A549 (cell line): ENCODE measurements at regions not wholly inside any gene's neighbourhood (a gene's known extent, or its start where the extent isn't known, plus 50 kb on each side); places are given as distances from the start of the nearest gene placed in this dataset.

Source experiments
- ATAC-seq, 2 experiments: fragments of 200-7000 bp in 1 of 2; fragments of >200 bp in 1 of 2; cut with Nextera tagmentation in 1 of 2; cut with Tn5 transposase in 1 of 2; 3 replicates each; pipeline versions ENCODE4 v1.8.0 to v1.9.1; 2018 to 2020; ENCODE audit warnings: mild to moderate bottlenecking in 1 of 2, moderate library complexity in 1 of 2
- CTCF ChIA-PET: fragments of 300-600 bp; sonication (Branson Sonifier 250); formaldehyde crosslinking; extraction: SDS; loops from one replicate; lab custom pipeline; 2021; ENCODE audit warnings: antibody characterized with exemption, inconsistent platforms; lab: Yijun Ruan, JAX
- POLR2A ChIA-PET: fragments of 350-600 bp; formaldehyde crosslinking; extraction: SDS; loops from one replicate; lab custom pipeline; 2021; ENCODE audit warnings: antibody characterized with exemption, inconsistent platforms; lab: Yijun Ruan, JAX
- DNase-seq, 2 experiments: peaks; one replicate each; pipeline versions ENCODE4 v3.0.0 to v3.0.0-alpha.2; 2011 to 2016; ENCODE audit warnings: low read depth in 1 of 2, low spot score in 1 of 2
- FAIRE-seq: peaks from 2 replicates; lab custom pipeline; 2011; peaks lifted over from hg19 to GRCh38; lab: Jason Lieb, UNC
- H3K27ac ChIP-seq, 2 experiments: fragments of >200 bp; sonication (Bioruptor Twin); formaldehyde crosslinking; 3 replicates each; pipeline ENCODE4 v1.5.1; 2016 to 2017
- H3K4me1 ChIP-seq: fragments of >200 bp; sonication (Bioruptor Twin); formaldehyde crosslinking; 3 replicates; pipeline ENCODE4 v1.6.1; 2016
- H3K4me2 ChIP-seq: fragments of >200 bp; sonication (Bioruptor Twin); formaldehyde crosslinking; 3 replicates; pipeline ENCODE4 v1.6.1; 2016
- H3K4me3 ChIP-seq: fragments of >200 bp; sonication (Bioruptor Twin); formaldehyde crosslinking; 3 replicates; pipeline ENCODE4 v1.5.1; 2016
- H3K9me3 ChIP-seq: fragments of >200 bp; sonication (Bioruptor Twin); formaldehyde crosslinking; 3 replicates; pipeline ENCODE4 v1.6.1; 2016
- CBX2 ChIP-seq: fragments of 200-600 bp; sonication (generic); IDR thresholded peaks from 2 replicates; pipeline ENCODE4 v1.6.1; 2016; ENCODE audit warnings: low read depth, mild to moderate bottlenecking, borderline replicate concordance
- CBX8 ChIP-seq: fragments of 200-600 bp; sonication (generic); IDR thresholded peaks from 2 replicates; pipeline ENCODE4 v1.6.1; 2016
- EHF ChIP-seq: fragments of 250-450 bp; sonication (Bioruptor Pico); IDR thresholded peaks from 2 replicates; pipeline ENCODE4 v1.5.0; 2020; ENCODE audit warnings: mild to moderate bottlenecking
- EHMT2 ChIP-seq: fragments of 200-600 bp; sonication (generic); IDR thresholded peaks from 2 replicates; pipeline ENCODE4 v1.6.1; 2016; ENCODE audit warnings: antibody characterized with exemption, low read depth, mild to moderate bottlenecking, moderate library complexity
- EP300 ChIP-seq, 2 experiments: fragments of >200 bp; sonication (Bioruptor Twin); formaldehyde crosslinking; IDR thresholded peaks; 2 replicates in 1 of 2; 3 replicates in 1 of 2; pipeline ENCODE4 v1.6.1; 2016 to 2017
- ESRRA ChIP-seq: fragments of 150-350 bp; IDR thresholded peaks from 2 replicates; pipeline ENCODE4 v1.6.1; 2014; ENCODE audit warnings: mild to moderate bottlenecking, low read length, borderline replicate concordance
- FOSB ChIP-seq: fragments of 250-450 bp; sonication (Bioruptor Pico); IDR thresholded peaks from 2 replicates; pipeline ENCODE4 v1.5.0; 2020; ENCODE audit warnings: mild to moderate bottlenecking, moderate library complexity
- HDAC2 ChIP-seq: fragments of 200-600 bp; sonication (generic); IDR thresholded peaks from 2 replicates; pipeline ENCODE4 v1.6.1; 2016
- HOXA7 ChIP-seq: fragments of 250-450 bp; sonication (Bioruptor Pico); IDR thresholded peaks from 2 replicates; pipeline ENCODE4 v1.5.0; 2020; ENCODE audit warnings: mild to moderate bottlenecking, moderate library complexity
- JUN ChIP-seq, 2 experiments: fragments of >200 bp; sonication (Bioruptor Twin); formaldehyde crosslinking; IDR thresholded peaks; 2 replicates in 1 of 2; 3 replicates in 1 of 2; pipeline ENCODE4 v1.6.1; 2016 to 2017
- KDM1A ChIP-seq: fragments of 200-600 bp; sonication (generic); IDR thresholded peaks from 2 replicates; pipeline ENCODE4 v1.6.1; 2016; ENCODE audit warnings: low read depth, mild to moderate bottlenecking
- KDM5A ChIP-seq: fragments of 200-600 bp; sonication (generic); IDR thresholded peaks from 2 replicates; pipeline ENCODE4 v1.6.1; 2016; ENCODE audit warnings: antibody characterized with exemption, mild to moderate bottlenecking
- MAFK ChIP-seq: fragments of 450-650 bp; IDR thresholded peaks from 2 replicates; pipeline ENCODE4 v1.6.1; 2014; ENCODE audit not compliant: partially characterized antibody
- RCOR1 ChIP-seq: fragments of 150-350 bp; IDR thresholded peaks from 2 replicates; pipeline ENCODE4 v1.6.1; 2014; ENCODE audit warnings: antibody characterized with exemption, low read length, low read depth
- RNF2 ChIP-seq: fragments of 200-600 bp; sonication (generic); IDR thresholded peaks from 2 replicates; pipeline ENCODE4 v1.6.1; 2016; ENCODE audit warnings: low read depth, mild to moderate bottlenecking, antibody characterized with exemption, moderate library complexity, borderline replicate concordance
- SREBF2 ChIP-seq: fragments of 450-650 bp; IDR thresholded peaks from 2 replicates; pipeline ENCODE4 v1.6.1; 2014; ENCODE audit warnings: mild to moderate bottlenecking, moderate library complexity
- TFCP2L1 ChIP-seq: fragments of 250-450 bp; sonication (Bioruptor Pico); IDR thresholded peaks from 2 replicates; pipeline ENCODE4 v1.5.0; 2021; ENCODE audit warnings: mild to moderate bottlenecking
- ZC3H11A ChIP-seq: fragments of 450-650 bp; IDR thresholded peaks from 2 replicates; pipeline ENCODE4 v1.6.1; 2014; ENCODE audit warnings: antibody characterized with exemption, mild to moderate bottlenecking
- WGBS: methylation state at CpG from one replicate; pipeline ENCODE4 v1.1.6; 2017; ENCODE audit errors: missing lambda C conversion rate; 5-methylcytosine and 5-hydroxymethylcytosine counted together
- TF ChIP-seq, protein P1 (sequence below): fragments of >200 bp; sonication (Bioruptor Twin); formaldehyde crosslinking; IDR thresholded peaks from 3 replicates; pipeline ENCODE4 v1.6.1; 2016
- TF ChIP-seq, protein P2 (sequence below): IDR thresholded peaks from 2 replicates; pipeline ENCODE4 v1.6.1; 2012
- TF ChIP-seq, protein P3 (sequence below): IDR thresholded peaks from 2 replicates; pipeline ENCODE4 v1.6.1; 2012
- TF ChIP-seq, protein P4 (sequence below): fragments of 150-350 bp; IDR thresholded peaks from 2 replicates; pipeline ENCODE4 v1.6.1; 2014; ENCODE audit warnings: low read depth, mild to moderate bottlenecking, low read length

DNA sequence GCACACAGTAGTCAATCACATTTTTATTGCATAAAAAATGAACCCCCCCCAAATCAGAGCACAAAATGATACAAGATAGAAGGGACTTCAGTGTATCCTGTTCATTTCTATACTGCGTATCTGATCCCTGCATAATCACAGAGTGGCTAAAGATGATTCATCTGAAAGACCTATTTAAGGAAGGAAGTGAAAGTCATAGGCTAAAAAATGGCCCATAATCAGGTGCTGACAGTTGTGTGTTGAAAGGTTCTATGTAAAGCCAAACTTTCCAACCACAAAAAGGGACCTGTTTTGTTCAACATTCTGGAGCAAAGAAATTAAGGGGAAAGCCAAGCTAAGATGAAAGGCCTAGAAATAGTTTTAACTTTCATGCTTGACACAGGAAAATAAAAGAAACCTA, 147.8 kb upstream of the ATP2B1 start:
- ATAC-seq (no peak), DNase-seq (no peak), FAIRE-seq (no peak)
- Histone ChIP-seq H3K27ac (no peak overlapping the region), H3K9me3 (no peaks in the 10 kb centered on the region), H3K4me3 (no peak overlapping the region), H3K4me2 (no peak overlapping the region), H3K4me1 (no peaks in the 10 kb centered on the region)
- POLR2A ChIA-PET: no interaction called here
- WGBS: 90% methylated on average over 1 of the region's 1 CpG
- TF ChIP-seq EP300 (IDR thresholded peaks at IDR 0.05): no peak
- no peak for TF ChIP-seq MAFK
- no peak for TF ChIP-seq HDAC2
- TF ChIP-seq, protein P1, sequence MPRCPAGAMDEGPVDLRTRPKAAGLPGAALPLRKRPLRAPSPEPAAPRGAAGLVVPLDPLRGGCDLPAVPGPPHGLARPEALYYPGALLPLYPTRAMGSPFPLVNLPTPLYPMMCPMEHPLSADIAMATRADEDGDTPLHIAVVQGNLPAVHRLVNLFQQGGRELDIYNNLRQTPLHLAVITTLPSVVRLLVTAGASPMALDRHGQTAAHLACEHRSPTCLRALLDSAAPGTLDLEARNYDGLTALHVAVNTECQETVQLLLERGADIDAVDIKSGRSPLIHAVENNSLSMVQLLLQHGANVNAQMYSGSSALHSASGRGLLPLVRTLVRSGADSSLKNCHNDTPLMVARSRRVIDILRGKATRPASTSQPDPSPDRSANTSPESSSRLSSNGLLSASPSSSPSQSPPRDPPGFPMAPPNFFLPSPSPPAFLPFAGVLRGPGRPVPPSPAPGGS: no peak
- no peak for TF ChIP-seq CBX2
- TF ChIP-seq KDM1A: no peak
- TF ChIP-seq CBX8: no peak
- no peak for TF ChIP-seq HOXA7 (CRISPR knock-in tag)
- CTCF ChIA-PET: no interaction called here

DNA sequence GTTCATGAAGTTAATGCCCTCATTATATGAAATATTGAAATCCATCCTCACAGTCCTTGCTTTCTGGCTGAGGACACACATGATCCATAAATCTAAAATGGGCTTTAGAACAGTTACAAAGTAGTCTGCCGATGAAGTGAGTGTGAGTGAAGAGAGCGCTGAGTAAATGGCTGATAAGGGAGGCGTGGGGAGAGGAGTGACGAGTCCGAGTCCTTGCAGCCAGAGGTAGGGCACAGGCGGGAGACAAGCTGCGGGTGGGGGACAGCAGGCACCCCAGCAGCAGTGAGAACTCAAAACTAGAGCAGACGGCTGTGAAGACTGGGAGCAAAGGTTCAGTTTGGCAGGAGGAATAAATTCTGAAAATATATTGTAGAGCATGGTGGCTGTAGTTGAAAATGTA, 140.1 kb upstream of the ATP2B1 start:
- Histone ChIP-seq H3K4me3 (no peak overlapping the region), H3K9me3 (no peaks in the 10 kb centered on the region), H3K27ac (no peak overlapping the region), H3K4me1 (no peaks in the 10 kb centered on the region), H3K4me2 (no peak overlapping the region)
- TF ChIP-seq EHF (CRISPR knock-in tag): no peak
- no peak for TF ChIP-seq JUN (IDR thresholded peaks at IDR 0.05)
- TF ChIP-seq MAFK: no peak
- no peak for TF ChIP-seq EP300 (IDR thresholded peaks at IDR 0.05)
- TF ChIP-seq, protein P2, sequence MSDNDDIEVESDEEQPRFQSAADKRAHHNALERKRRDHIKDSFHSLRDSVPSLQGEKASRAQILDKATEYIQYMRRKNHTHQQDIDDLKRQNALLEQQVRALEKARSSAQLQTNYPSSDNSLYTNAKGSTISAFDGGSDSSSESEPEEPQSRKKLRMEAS: no peak
- TF ChIP-seq RNF2: no peak
- no peak for TF ChIP-seq RCOR1
- no peak for TF ChIP-seq CBX2
- TF ChIP-seq ESRRA: no peak
- no peak for TF ChIP-seq TFCP2L1
- TF ChIP-seq SREBF2: no peak
- no peak for TF ChIP-seq FOSB (CRISPR knock-in tag)
- TF ChIP-seq, protein P3, sequence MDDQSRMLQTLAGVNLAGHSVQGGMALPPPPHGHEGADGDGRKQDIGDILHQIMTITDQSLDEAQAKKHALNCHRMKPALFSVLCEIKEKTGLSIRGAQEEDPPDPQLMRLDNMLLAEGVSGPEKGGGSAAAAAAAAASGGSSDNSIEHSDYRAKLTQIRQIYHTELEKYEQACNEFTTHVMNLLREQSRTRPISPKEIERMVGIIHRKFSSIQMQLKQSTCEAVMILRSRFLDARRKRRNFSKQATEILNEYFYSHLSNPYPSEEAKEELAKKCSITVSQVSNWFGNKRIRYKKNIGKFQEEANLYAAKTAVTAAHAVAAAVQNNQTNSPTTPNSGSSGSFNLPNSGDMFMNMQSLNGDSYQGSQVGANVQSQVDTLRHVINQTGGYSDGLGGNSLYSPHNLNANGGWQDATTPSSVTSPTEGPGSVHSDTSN: no peak
- TF ChIP-seq, protein P4, sequence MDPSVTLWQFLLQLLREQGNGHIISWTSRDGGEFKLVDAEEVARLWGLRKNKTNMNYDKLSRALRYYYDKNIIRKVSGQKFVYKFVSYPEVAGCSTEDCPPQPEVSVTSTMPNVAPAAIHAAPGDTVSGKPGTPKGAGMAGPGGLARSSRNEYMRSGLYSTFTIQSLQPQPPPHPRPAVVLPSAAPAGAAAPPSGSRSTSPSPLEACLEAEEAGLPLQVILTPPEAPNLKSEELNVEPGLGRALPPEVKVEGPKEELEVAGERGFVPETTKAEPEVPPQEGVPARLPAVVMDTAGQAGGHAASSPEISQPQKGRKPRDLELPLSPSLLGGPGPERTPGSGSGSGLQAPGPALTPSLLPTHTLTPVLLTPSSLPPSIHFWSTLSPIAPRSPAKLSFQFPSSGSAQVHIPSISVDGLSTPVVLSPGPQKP: no peak
- TF ChIP-seq KDM5A: no peak
- TF ChIP-seq ZC3H11A: no peak
- TF ChIP-seq, protein P1: no peak
- TF ChIP-seq EHMT2: no peak
- no peak for TF ChIP-seq CBX8
- WGBS: 91% methylated on average over 8 of the region's 8 CpGs
- ChIA-PET POLR2A (no interaction called here), CTCF (interaction anchor here (0.8 kb wide), 1 partner anchor 9 kb away, joined by 3 read pairs; no protein-coding TSS in a partner anchor)
- DNase-seq (no peak), FAIRE-seq (no peak), ATAC-seq (no peak)
